ENCODE measurements at regions not wholly inside any gene's neighbourhood (a gene's known extent, or its start where the extent isn't known, plus 50 kb on each side); places are given as distances from the start of the nearest gene placed in this dataset.

- TF ChIP-seq CTCF (IDR thresholded peaks at IDR 0.05 in 2 of 3, conservative IDR thresholded peaks at IDR 0.05 in 1 of 3; ENCODE audit: control insufficient read depth in 2 of 3, extremely low read depth in 1 of 3, insufficient read depth in 1 of 3, low read depth in 3 of 3, low read length in 3 of 3) (no peak), HDGF (IDR thresholded peaks at IDR 0.05) (no peak), EZH2 (IDR thresholded peaks at IDR 0.05; ENCODE audit: borderline replicate concordance, control insufficient read depth, low read depth, low read length) (no peak), HDAC6 (IDR thresholded peaks at IDR 0.05; ENCODE audit: unreplicated experiment) (no peak), ZBTB33 (IDR thresholded peaks at IDR 0.05) (no peak), NFIC (IDR thresholded peaks at IDR 0.05; ENCODE audit: low read depth, low read length) (no peak), RELB (IDR thresholded peaks at IDR 0.05; ENCODE audit: low read depth) (no peak), POLR2AphosphoS5 (IDR thresholded peaks at IDR 0.05; ENCODE audit: low read length) (no peak), SIN3A (IDR thresholded peaks at IDR 0.05; ENCODE audit: low read depth, low read length) (no peak), JUND (IDR thresholded peaks at IDR 0.05; ENCODE audit: low read depth, low read length) (no peak)
Observed at GRCh38 chr13:44296856-44297255, 76.8 kb upstream of the SERP2 start.

All from GM12878 (cell line).